GM18499 (cell line): ENCODE measurements at regions not wholly inside any gene's neighbourhood (a gene's known extent, or its start where the extent isn't known, plus 50 kb on each side); places are given as distances from the start of the nearest gene placed in this dataset.
"Not testable (repeated sequence)": the region's sequence is repeated elsewhere in the genome, so short reads cannot be mapped to it uniquely, and the experiment has no call there.

Experiments
- ATAC-seq: cut with Tn5 transposase; IDR thresholded peaks from one replicate; pipeline ENCODE4 v1.9.1; 2021; ENCODE audit warnings: moderate number of reproducible peaks; ENCODE audit not compliant: insufficient read depth, unreplicated experiment

DNA sequence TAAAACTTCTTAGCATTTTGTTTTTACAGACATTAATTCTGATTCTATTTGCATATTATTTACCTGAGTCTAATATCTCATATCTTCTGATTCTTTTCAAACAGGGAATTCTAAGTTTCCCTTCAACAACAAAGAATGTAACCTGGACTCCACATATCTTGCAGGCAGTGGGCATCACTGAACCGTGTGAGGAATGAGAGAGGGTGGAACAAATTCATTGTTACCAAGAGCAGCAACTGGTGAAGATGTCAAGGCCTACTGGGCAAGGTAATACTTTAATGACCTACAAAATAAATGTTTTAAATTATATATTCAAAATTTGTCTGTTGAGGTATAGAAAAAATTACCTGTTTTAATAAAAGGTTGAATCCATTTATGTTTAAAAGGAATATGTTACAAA, 455.3 kb upstream of the TUSC1 start:
- no peak for ATAC-seq

DNA sequence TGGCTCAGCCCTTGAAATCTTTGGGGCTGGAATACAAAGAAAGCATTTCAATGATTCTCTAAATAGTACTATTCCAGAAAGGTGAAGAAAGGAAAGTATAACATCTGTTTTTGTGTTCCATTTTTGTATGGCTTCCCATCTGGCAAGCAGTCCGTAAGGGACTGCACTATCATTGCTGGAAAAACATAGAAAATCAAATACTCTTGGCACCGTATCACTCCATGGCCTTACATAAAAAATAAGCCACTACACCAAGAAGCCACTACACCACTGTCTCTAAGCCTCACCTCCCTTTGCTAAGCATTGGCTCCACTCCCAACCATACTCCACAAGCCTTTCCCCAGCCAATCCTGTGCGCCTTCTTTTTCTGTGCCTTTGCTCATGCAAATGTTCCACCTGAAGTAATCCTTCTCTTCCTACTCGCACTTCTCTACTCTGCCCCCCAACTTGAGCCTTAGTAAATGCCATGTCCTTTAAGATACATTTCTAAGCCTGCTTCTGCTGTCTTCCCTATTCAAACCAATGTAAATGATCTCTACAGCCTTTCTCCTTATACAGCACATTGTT, 454.6 kb upstream of the TUSC1 start:
- no peak for ATAC-seq

DNA sequence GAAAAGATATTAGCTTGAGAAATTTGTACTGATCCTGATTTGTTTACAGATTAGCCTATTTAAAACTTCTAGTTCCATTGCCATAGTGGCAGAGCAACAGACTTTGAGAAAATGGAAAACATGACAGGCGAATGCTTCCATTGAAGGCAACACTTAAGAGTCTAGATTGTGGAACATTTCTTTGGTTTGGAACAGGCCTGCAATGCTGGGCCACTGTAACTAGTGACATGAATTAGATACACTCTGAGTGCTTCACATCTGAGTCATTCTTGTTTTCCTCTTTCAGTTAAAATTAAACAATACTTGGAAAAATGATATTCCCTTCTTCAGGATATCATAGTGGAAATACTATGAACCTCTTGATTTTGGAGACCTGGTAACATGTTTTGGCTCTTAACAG, 453.6 kb upstream of the TUSC1 start:
- ATAC-seq, result no peak

DNA sequence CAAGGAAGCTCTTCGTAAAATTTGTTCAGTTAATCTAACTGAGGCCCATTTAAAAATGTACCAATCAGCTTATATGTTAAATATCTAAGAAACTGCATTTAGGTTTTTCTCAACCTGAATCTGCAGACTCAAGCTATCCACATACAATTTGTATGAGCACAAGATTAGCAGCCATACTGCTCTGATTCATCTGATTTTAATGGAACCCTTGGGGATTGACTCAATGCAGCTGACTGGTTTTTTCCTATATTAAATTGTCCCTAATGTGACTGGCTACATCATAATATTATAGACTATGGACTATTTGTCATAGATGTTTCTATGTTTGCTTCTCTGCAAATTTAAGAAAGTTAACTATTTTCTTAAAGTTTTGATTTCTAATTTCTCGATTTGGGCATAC, 451.0 kb upstream of the TUSC1 start:
- no peak for ATAC-seq

DNA sequence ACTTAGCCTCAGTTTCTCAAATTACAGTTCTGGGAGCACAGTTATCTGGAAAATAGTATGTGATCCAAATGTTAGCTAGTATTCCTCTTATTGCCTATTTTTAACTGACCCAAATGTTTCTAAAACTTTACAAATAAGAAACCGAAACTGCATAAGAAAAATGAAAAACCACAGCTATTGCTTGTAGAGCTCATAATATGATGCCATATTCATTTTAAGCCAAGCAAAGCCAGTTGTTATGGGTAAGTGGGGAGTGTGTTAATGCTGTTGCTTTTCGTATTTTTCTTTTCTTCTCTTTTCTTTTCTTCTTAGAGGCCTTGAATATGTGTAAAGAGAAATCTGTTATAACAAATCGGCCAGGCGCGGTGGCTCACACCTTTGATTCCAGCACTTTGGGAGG, 447.4 kb upstream of the TUSC1 start:
- no peak for ATAC-seq

DNA sequence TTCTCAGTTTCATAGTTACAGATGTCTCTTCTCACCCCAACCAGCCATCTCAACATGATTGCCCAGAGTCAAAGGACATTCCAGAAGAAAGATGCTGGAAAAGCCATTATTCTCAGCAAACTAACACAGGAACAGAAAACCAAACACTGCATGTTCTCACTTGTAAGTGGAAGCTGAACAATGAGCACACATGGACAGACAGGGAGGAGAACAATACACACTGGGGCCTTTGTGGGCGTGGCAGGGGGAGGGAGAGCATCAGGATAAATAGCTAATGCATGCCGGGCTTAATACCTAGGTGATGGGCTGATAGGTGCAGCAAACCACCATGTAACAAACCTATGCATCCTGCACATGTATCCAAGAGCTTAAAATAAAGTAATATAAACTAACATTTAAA, 437.8 kb upstream of the TUSC1 start:
- ATAC-seq, result not testable (repeated sequence)

DNA sequence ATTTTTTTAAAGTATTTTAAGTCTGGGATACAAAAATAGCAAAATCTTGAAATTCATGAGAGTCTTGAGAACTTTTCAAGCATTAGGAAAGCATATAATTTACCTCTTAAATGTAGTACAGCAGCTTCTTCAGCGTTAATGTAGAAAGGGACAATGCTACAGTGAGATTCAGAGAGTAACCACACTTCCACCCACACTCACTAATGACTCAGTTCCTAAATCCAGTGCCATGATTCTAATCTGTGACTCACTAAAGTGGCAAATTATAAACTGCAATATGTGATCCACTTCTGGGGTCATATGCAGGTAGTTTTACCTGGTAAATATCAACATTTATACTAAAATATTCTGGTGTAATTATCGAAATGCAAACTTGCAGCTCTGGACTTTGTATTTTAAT, 434.5 kb upstream of the TUSC1 start:
- ATAC-seq, result no peak

DNA sequence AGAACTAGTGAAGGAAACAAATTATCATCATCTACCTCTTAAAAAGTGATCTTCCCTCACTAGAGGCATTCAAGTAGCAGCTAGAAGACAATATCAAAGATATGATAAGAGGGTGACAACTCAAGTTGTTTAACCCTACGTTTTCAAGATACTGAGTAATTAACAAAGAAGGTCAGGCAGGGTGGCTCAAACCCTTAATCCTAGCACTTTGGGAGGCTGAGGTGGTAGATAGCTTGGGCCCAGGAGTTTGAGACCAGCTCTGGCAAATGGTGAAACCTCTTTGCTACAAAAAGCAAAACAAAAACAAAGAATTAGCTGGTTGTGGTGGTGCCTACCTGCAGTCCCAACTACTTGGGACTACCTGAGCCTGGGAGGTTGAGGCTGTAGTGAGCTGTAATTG, 408.2 kb upstream of the TUSC1 start:
- no peak for ATAC-seq

DNA sequence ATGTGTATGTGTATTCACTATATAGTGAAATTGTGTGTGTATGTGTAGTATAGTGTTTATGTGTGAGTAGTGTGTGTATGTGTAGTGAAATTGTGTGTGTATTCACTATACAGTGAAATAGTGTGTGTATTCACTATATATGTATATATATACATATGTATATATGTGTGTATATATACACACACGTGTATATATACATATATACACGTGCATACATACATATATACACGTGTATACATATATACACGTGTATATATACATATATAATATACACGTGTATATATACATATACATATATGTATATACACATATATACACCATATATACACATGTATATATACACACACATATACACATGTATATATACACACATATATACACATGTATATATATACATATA, 403.6 kb upstream of the TUSC1 start:
- no peak for ATAC-seq

DNA sequence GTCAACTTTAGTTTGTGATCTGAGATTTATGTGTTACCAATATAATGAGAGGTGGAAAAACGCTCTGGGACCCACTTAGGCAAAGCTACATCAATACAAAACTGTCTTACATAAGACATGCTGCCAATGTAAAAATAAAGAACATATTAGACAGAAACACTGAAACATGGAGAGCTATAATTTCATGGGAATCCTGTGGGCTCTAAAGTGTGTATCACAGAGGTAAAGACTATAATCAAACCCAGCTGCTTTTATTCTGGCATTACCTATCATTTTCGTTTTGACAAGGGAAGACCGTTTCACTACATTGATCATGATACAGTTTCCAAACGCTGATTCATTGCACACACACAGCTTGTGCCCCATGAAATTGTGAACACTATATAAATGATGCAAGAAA, 400.5 kb upstream of the TUSC1 start:
- no peak for ATAC-seq

DNA sequence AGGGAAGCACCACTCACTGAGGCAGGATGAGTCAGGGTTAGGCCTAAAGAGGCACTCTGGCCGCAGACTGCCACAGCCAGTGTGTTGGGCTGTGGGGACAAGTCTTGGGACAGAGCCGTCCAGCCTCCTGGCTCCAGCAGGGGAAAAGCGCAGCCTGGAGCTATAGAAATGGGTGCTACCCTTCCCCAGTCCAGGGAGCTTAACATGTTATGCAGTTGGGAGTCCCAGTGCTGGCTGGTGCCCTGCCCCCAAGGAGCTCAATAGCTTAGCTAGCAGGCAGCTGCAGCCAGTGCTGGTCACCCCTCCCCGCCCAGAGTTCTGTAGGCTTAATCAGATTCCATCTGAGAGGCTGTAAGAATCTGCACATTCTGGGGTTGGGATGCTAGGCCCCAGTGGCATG, 399.6 kb upstream of the TUSC1 start:
- no peak for ATAC-seq

DNA sequence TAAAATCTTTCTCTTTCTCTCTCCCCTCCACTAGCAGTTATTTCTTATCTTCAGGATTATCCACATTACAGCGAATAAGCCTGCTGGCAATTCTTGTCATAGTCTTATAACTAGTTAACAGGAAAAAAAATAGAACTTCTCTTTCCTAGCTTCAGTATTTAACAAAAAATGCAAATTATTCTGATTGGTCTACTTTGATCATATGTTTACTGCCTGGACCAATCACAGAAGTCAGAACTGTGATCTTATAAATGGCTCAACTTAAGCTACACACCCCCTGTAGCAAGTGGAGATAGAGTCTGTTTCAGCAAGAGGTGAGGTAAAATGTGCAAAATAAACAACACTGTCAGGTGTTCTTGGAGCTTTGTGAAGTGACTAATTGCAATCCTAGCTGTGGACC, 389.4 kb upstream of the TUSC1 start:
- no peak for ATAC-seq

DNA sequence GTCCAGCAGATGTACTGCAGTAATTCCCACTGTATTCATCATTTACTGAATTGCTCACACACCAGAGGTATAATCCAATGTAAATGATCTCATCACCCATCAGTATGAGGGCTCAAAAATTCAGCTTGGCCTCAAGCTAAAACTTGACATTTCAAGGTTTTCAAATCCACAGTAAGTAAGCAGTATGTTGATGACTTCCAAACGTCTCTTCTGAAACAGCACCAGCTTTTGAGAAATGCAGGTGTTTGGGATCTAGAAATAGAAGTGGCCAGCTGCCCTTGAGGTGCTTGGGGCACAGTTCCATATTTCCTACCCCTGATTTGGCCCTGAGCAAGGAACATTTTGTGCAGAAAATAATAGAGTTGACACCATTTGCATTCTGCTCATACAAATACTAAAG, 388.0 kb upstream of the TUSC1 start:
- no peak for ATAC-seq

DNA sequence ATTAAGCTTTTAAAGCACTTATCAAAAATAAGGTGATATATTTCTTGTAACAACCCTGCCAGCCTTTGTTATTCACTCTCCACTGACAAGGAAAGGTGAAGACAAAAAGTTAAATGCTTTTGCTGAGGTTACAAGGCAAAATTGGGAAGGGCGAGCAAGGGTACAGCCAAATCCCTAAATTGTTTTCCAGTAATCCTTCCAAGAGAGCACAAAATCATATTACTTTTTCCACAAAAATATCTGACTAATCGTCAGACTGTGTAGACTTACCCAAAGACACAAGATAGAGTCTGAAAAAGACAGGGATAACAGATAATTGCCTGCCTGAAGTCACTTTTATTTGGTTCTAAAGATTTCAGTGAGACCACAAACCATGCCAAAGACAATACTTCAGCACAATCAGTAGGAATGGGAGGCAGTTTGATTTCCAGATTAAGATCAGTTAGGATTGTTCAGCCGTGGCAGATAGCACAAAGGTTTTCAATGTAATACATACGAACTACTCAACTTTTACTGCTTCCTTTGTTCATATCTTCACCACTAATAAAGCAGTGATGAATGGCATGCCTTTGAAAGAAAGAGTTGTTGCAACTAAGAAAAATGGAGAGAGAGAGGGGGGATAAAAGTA, 383.8 kb upstream of the TUSC1 start:
- no peak for ATAC-seq

DNA sequence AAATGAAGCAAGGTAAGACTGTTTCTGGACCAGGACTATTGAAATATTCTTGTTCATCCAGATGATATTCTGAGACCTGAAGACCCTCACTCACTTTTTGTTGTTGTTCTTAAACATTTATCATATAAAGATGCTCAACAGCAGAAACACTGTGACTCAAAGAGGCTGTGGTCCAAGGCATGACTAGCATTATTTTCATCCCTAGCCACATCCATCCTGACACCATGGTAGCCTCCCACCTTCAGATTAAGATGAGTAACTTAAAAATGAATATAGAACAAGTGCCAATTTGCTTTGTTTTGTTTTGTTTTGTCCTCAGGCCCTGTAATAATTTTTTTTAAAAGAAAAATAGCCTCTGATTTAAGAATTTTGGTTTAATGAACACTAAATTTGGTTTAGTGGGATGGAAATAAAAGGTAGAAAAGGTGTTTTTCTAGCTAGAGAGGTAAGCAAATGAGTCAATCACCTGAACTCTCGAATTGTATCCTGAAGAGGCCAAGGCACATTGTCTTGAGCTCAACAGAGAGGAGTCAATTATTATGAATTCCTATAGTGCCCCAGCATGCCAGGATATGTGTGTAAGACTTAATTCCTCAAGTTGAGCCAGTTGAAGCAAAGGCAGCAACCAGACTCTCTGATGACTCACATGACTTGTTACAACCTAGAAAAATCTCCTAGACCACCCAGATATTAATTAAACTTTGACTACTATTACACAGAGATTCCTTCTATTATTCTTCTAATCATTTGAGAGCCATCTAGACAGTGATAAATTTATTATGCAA, 380.1 kb upstream of the TUSC1 start:
- ATAC-seq, result no peak

DNA sequence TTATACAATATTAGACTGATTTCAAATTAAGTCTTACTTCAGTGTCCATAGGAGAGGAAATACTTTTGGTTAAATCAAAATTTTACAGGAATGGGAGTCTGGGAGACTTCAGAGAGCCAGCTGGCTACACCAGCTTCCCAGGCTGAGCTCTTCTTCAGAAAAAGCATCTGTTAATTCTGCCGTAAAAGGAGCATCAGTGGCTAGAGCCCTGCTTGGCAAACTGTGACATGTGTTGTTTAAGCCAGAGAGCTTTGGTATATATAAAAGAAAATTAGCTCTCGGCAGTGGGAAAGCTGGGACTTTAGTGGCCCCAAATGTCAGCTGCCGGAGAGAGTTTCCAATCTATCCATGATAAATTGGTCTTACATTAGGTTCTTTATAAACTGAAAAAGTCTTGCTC, 378.8 kb upstream of the TUSC1 start:
- no peak for ATAC-seq

DNA sequence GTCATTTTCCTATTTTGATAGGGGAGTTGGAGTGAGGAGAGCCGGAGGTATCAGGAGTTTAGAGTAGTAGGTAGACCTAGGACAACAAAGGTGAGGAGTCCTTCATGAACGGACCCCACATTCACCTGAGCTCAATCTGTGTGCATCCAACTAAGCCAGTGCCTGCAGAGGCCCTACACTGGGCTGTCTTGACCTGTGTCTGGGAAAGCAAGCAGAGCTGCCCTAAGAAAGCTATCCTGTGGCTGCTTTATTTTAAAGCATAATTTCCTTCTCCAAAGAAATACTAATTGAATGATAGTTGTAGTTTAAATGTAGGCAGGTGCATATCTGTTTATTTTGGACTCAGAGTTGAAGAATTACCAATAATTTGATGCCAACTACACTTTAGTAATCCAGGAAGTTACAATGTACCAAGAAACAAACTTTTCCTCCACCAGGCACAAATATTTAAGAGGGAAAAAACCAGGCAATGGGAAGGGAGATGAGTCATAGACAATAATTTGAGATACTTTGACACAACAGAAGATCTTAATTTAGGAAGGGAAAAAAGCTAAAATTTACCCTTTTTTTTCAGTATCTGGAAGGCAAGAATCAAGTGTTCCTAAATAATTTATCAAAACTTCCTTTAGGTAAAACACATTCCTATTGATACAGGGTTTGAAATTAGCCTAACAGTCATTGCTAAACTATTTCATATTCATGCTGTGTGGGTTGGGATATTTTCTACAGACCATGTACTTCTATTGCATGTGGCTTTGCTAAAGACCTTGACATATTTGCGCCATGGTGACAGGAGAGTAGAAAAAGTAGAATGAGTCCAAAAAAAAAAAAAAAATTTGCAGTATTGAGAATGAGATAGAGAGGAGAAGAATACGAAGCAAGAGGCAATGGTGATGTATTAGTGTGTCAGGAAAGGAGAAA, 376.6 kb upstream of the TUSC1 start:
- ATAC-seq, result no peak

DNA sequence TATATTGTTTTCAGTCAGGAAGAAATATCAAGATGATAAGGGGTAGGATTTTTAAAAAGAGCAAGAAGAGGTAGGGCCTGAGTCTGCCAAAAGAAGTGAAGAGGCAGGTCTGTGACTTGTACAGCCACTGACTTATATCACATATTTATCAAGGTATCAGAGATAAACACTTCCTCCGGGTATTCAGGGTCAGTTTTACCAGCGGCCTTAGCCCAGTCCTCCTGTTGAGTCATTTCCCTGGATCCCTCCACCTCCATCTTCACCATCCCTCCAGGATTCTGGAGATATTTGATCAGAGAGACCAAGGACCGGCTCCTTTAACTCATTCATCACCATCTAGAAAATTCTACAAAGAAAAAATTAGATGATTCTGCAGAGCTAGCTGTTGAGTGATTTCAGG, 375.7 kb upstream of the TUSC1 start:
- no peak for ATAC-seq

DNA sequence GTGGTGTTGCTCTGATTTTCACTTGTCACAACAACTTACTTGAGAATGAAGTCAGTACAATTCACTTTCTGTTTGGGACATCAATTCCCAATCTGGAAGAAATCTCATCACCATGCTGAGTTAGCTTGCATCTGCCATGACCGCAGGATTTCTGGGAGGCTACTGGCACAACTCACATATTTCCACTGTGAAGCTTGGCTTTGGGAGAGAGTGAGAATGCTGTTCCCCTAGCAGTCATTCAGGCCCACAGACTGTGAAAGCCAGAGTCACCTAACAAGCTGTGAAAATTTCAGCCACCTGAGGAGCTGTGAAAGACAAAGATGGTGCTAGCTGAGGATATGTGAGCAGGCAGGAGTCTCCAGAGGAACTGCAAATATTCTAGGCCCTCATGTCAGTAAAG, 365.2 kb upstream of the TUSC1 start:
- ATAC-seq, result no peak

DNA sequence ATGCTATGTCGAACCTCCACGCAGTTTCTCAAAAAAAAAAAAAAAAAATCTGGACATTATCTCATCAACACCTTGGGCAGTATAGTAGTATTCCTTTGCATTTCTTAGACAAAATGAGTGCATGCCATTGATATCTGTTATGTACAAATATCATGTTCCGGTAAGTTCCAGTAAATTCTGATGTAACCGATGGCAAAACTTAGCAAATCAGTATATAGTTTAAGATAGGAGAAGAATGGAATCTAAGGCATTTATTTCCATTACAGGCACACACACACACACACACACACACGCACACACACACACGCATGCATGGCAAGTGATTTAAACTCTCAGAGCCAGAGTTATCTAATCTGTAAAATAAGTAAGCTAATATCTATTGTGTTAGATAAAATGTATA, 356.5 kb upstream of the TUSC1 start:
- ATAC-seq, result no peak

DNA sequence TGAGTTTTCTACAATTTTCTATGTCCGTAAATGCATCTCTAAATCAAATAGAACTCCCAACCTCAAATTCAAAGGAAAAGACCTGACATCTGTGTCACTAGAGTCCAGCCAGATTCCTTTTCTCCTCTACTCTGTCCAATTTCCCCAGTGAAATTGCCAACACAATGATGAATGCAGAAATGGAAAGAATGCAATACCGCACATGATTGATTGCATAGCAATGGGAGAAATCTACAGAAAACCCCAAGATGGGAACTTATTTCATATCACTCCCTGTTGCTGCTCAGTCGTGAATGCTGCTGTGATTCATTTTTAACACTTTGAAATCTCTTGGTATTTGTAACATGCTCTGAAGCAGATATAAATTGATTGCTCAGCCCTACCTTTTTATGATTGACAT, 355.1 kb upstream of the TUSC1 start:
- ATAC-seq, result no peak
